Neural progenitor cell (in vitro differentiated cells): ENCODE measurements at regions not wholly inside any gene's neighbourhood (a gene's known extent, or its start where the extent isn't known, plus 50 kb on each side); places are given as distances from the start of the nearest gene placed in this dataset.

ENCODE experiments used
- DNase-seq: peaks from one replicate; pipeline ENCODE4 v3.0.0-alpha.2; 2016; ENCODE audit warnings: low spot score
- H2AFZ ChIP-seq: fragments of 200-600 bp; sonication (generic); replicated peaks from 2 replicates; pipeline ENCODE4 v1.6.1; 2016; ENCODE audit warnings: antibody characterized with exemption
- H3F3A ChIP-seq: fragments of 200-600 bp; sonication (generic); 2 replicates; pipeline ENCODE4 v1.6.1; 2016; ENCODE audit warnings: antibody characterized with exemption, low read depth
- H3K27ac ChIP-seq: fragments of 200-600 bp; sonication (generic); 2 replicates; pipeline ENCODE4 v1.5.1; 2016; ENCODE audit warnings: mild to moderate bottlenecking
- H3K27me3 ChIP-seq: fragments of 200-600 bp; sonication (generic); 2 replicates; pipeline ENCODE4 v1.6.1; 2016; ENCODE audit warnings: mild to moderate bottlenecking, moderate library complexity
- H3K36me3 ChIP-seq: fragments of 200-600 bp; sonication (generic); 2 replicates; pipeline ENCODE4 v1.5.1; 2016
- H3K4me1 ChIP-seq: fragments of 200-600 bp; sonication (generic); 2 replicates; pipeline ENCODE4 v1.6.1; 2016; ENCODE audit warnings: mixed run types
- H3K4me2 ChIP-seq: fragments of 200-600 bp; sonication (generic); 2 replicates; pipeline ENCODE4 v1.6.1; 2016
- H3K4me3 ChIP-seq: fragments of 200-600 bp; sonication (generic); 2 replicates; pipeline ENCODE4 v1.5.1; 2016
- H3K79me2 ChIP-seq: fragments of 200-600 bp; sonication (generic); 2 replicates; pipeline ENCODE4 v1.6.1; 2016; ENCODE audit warnings: low read depth
- H3K9ac ChIP-seq: fragments of 200-600 bp; sonication (generic); 2 replicates; pipeline ENCODE4 v1.6.1; 2016
- H3K9me3 ChIP-seq: fragments of 200-600 bp; sonication (generic); 2 replicates; pipeline ENCODE4 v1.5.1; 2016; ENCODE audit warnings: low read depth
- H4K20me1 ChIP-seq: fragments of 200-600 bp; sonication (generic); 2 replicates; pipeline ENCODE4 v1.6.1; 2016; ENCODE audit warnings: low read depth
- H3K27ac Mint-ChIP-seq: 3 replicates; pipeline ENCODE4 v1.8.0; 2021; ENCODE audit warnings: mixed read lengths
- H3K27me3 Mint-ChIP-seq: 2 replicates; pipeline ENCODE4 v1.8.0; 2022; ENCODE audit warnings: low read depth, mild to moderate bottlenecking, inconsistent platforms, moderate library complexity, mixed read lengths; ENCODE audit not compliant: insufficient read depth
- H3K36me3 Mint-ChIP-seq: 3 replicates; pipeline ENCODE4 v1.8.0; 2021; ENCODE audit warnings: mixed read lengths
- H3K4me1 Mint-ChIP-seq: 3 replicates; pipeline ENCODE4 v1.8.0; 2021; ENCODE audit warnings: mixed read lengths
- H3K4me3 Mint-ChIP-seq: 3 replicates; pipeline ENCODE4 v1.8.0; 2021; ENCODE audit warnings: mild to moderate bottlenecking, moderate library complexity, mixed read lengths
- H3K9me3 Mint-ChIP-seq: 3 replicates; pipeline ENCODE4 v1.8.0; 2020; ENCODE audit warnings: mixed read lengths
- EZH2 ChIP-seq: fragments of 200-600 bp; sonication (generic); IDR thresholded peaks from 2 replicates; pipeline ENCODE4 v1.6.1; 2017; ENCODE audit warnings: antibody characterized with exemption, mild to moderate bottlenecking, moderate library complexity
- EZH2phosphoT487 ChIP-seq: fragments of 200-600 bp; sonication (generic); IDR thresholded peaks from 2 replicates; pipeline ENCODE4 v1.6.1; 2017; ENCODE audit warnings: antibody characterized with exemption
- TF ChIP-seq, protein P1 (sequence below): fragments of 200-600 bp; sonication (generic); IDR thresholded peaks from 2 replicates; pipeline ENCODE4 v1.5.1; 2017; ENCODE audit warnings: antibody characterized with exemption, mild to moderate bottlenecking

DNA sequence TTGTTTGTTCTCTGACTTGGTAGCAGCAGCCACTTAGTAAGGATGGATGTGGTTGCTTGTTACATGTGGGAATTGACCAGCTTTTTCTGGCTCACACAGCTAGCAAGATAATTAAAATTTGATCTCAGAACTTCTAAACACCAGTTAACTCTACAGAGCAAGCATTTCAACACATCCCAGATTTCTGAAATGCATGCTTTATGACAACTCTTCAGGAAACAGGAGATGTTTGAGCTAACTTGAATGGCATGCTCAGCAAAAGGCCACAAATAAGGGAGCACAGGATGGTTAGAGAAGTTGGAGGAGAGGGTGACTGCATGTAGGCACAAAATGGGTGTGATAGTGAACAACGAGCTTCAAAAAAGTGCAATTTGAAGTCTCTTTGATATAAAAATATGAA lies 167.1 kb upstream of the SPRY2 start:
- no peak overlapping the region for H3K4me3 ChIP-seq
- H2AFZ ChIP-seq, result no peak overlapping the region
- no peaks in the 10 kb centered on the region for H3K36me3 ChIP-seq
- no peaks in the 10 kb centered on the region for H3K27me3 ChIP-seq
- TF ChIP-seq, protein P1, sequence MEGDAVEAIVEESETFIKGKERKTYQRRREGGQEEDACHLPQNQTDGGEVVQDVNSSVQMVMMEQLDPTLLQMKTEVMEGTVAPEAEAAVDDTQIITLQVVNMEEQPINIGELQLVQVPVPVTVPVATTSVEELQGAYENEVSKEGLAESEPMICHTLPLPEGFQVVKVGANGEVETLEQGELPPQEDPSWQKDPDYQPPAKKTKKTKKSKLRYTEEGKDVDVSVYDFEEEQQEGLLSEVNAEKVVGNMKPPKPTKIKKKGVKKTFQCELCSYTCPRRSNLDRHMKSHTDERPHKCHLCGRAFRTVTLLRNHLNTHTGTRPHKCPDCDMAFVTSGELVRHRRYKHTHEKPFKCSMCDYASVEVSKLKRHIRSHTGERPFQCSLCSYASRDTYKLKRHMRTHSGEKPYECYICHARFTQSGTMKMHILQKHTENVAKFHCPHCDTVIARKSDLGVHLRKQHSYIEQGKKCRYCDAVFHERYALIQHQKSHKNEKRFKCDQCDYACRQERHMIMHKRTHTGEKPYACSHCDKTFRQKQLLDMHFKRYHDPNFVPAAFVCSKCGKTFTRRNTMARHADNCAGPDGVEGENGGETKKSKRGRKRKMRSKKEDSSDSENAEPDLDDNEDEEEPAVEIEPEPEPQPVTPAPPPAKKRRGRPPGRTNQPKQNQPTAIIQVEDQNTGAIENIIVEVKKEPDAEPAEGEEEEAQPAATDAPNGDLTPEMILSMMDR, result no peak
- no peak for TF ChIP-seq EZH2
- no peak for TF ChIP-seq EZH2phosphoT487
- peaks cover 25% of the 10 kb centered on the region for H3K9me3 Mint-ChIP-seq
- no peak overlapping the region for H3K4me3 Mint-ChIP-seq
- H3K79me2 ChIP-seq, result no peaks in the 10 kb centered on the region
- H3K4me2 ChIP-seq, result no peak overlapping the region
- no peak overlapping the region for H3K9ac ChIP-seq
- no peaks in the 10 kb centered on the region for H3F3A ChIP-seq
- H4K20me1 ChIP-seq, result no peaks in the 10 kb centered on the region
- H3K4me1 Mint-ChIP-seq, result no peaks in the 10 kb centered on the region
- no peaks in the 10 kb centered on the region for H3K36me3 Mint-ChIP-seq
- no peaks in the 10 kb centered on the region for H3K9me3 ChIP-seq
- no peak overlapping the region for H3K27ac ChIP-seq
- peaks cover 5% of the 10 kb centered on the region for H3K27me3 Mint-ChIP-seq
- no peak overlapping the region for H3K27ac Mint-ChIP-seq
- DNase-seq, result no peak
- no peaks in the 10 kb centered on the region for H3K4me1 ChIP-seq

DNA sequence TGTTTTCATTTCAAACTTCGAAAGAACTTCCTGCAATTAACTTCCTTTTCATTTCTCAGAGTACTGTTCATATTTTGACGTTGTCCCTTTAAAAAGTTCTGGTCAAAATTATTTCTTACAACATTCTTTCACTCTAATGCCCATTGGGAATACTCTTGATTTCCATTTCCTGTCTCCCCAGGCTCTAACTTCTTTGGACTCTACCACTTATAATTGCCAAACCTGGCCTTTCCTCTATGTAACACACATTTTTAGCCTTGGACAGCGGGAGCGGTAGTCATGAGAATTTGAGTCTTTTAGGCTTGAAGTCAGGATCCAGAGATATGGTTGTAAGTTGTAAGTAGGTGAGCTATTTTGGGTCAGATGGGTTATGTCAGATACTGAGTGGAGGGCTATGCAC lies 163.5 kb upstream of the SPRY2 start:
- no peak overlapping the region for H3K4me2 ChIP-seq
- no peaks in the 10 kb centered on the region for H3K4me1 Mint-ChIP-seq
- H3K9ac ChIP-seq, result no peak overlapping the region
- no peaks in the 10 kb centered on the region for H3K36me3 ChIP-seq
- no peaks in the 10 kb centered on the region for H3K27me3 Mint-ChIP-seq
- no peak overlapping the region for H2AFZ ChIP-seq
- no peak overlapping the region for H3K4me3 Mint-ChIP-seq
- no peak for DNase-seq
- H3K27me3 ChIP-seq, result no peaks in the 10 kb centered on the region
- no peak overlapping the region for H3K27ac Mint-ChIP-seq
- no peaks in the 10 kb centered on the region for H3K79me2 ChIP-seq
- H3K9me3 ChIP-seq, result no peaks in the 10 kb centered on the region
- no peaks in the 10 kb centered on the region for H3K36me3 Mint-ChIP-seq
- TF ChIP-seq, protein P1, result no peak
- no peak for TF ChIP-seq EZH2phosphoT487
- H3K4me3 ChIP-seq, result no peak overlapping the region
- peaks cover 25% of the 10 kb centered on the region for H3K9me3 Mint-ChIP-seq
- no peaks in the 10 kb centered on the region for H3K4me1 ChIP-seq
- H3K27ac ChIP-seq, result no peak overlapping the region
- H3F3A ChIP-seq, result no peaks in the 10 kb centered on the region
- no peaks in the 10 kb centered on the region for H4K20me1 ChIP-seq

DNA sequence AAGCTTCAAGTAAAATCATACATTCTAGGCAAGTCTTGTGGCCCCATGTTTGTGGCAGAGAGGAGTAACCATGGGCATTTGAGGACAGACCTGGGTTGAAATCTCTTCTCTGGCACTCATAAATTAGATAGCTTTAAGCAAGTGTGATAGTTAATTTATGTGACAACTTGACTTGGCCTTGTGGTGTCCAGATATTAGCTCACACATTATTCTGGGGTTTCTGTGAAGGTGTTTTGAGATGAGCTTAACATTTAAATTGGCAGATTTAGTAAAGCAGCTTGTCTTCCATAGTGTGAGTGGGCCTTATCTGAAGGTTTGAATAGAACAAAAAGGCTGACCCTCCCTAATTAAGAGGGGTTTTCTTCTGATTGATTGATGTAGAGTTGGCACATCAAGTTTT lies 161.4 kb upstream of the SPRY2 start:
- TF ChIP-seq EZH2phosphoT487, result no peak
- TF ChIP-seq, protein P1, result no peak
- TF ChIP-seq EZH2, result no peak
- H3K4me1 Mint-ChIP-seq, result no peaks in the 10 kb centered on the region
- peaks cover 25% of the 10 kb centered on the region for H3K9me3 Mint-ChIP-seq
- Histone ChIP-seq H3K27me3 (no peaks in the 10 kb centered on the region), H3K9ac (no peak overlapping the region), H3K4me2 (no peak overlapping the region), H3K79me2 (no peaks in the 10 kb centered on the region), H3K4me3 (no peak overlapping the region), H4K20me1 (no peaks in the 10 kb centered on the region), H2AFZ (no peak overlapping the region), H3K4me1 (no peaks in the 10 kb centered on the region), H3K27ac (no peak overlapping the region), H3K9me3 (no peaks in the 10 kb centered on the region), H3F3A (no peaks in the 10 kb centered on the region), H3K36me3 (no peaks in the 10 kb centered on the region)
- H3K27ac Mint-ChIP-seq, result no peak overlapping the region
- no peak for DNase-seq
- no peaks in the 10 kb centered on the region for H3K36me3 Mint-ChIP-seq
- H3K27me3 Mint-ChIP-seq, result no peaks in the 10 kb centered on the region
- H3K4me3 Mint-ChIP-seq, result no peak overlapping the region

DNA sequence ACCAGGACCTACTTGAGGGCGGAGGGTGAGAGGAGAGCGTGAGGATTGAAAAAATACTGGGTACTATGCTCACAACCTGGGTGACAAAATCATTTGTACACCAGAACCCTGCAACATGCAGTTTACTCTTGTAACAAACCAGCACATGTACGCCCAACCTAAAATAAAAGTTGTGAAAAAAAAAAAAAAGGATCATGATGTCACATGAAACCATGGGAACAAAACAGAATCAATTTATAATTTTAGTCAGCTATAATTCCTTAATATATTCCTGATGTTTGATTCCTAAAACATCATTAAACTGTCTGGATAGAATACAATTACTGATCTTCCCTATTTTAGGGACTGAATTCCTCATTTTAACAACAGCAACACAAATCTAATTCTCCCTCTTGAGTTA lies 160.6 kb upstream of the SPRY2 start:
- Mint-ChIP-seq H3K4me3 (no peak overlapping the region), H3K36me3 (no peaks in the 10 kb centered on the region), H3K4me1 (no peaks in the 10 kb centered on the region), H3K9me3 (peaks cover 20% of the 10 kb centered on the region), H3K27ac (no peak overlapping the region), H3K27me3 (no peaks in the 10 kb centered on the region)
- H3F3A ChIP-seq, result no peaks in the 10 kb centered on the region
- no peak overlapping the region for H3K27ac ChIP-seq
- H3K27me3 ChIP-seq, result no peaks in the 10 kb centered on the region
- H3K9ac ChIP-seq, result no peak overlapping the region
- H2AFZ ChIP-seq, result no peak overlapping the region
- no peaks in the 10 kb centered on the region for H3K36me3 ChIP-seq
- no peaks in the 10 kb centered on the region for H3K79me2 ChIP-seq
- no peak overlapping the region for H3K4me3 ChIP-seq
- H3K4me1 ChIP-seq, result no peaks in the 10 kb centered on the region
- no peak overlapping the region for H3K4me2 ChIP-seq
- TF ChIP-seq, protein P1, result no peak
- no peak for TF ChIP-seq EZH2
- no peak for TF ChIP-seq EZH2phosphoT487
- DNase-seq, result no peak
- no peaks in the 10 kb centered on the region for H3K9me3 ChIP-seq
- no peaks in the 10 kb centered on the region for H4K20me1 ChIP-seq
